Liver (tissue), 8 donors: ENCODE measurements at regions not wholly inside any gene's neighbourhood (a gene's known extent, or its start where the extent isn't known, plus 50 kb on each side); places are given as distances from the start of the nearest gene placed in this dataset.

Experiments used
- DNase-seq: peaks from one replicate; pipeline ENCODE4 v3.0.0-alpha.2; 2017; ENCODE audit warnings: low spot score
- H3K27ac ChIP-seq, 2 donors: one replicate each; pipeline ENCODE4 v1.7.0; 2013; ENCODE audit warnings: inconsistent platforms in 2 of 2, low read length in 2 of 2, control low read depth in 1 of 2, low read depth in 1 of 2, mild to moderate bottlenecking in 1 of 2
- H3K27me3 ChIP-seq, 4 donors: one replicate each; pipeline versions ENCODE4 v1.6.1 to v1.7.0; 2013; ENCODE audit warnings: low read length in 3 of 4, inconsistent platforms in 1 of 4, mild to moderate bottlenecking in 1 of 4, moderate library complexity in 1 of 4; ENCODE audit not compliant: control insufficient read depth in 4 of 4, insufficient read depth in 4 of 4
- H3K36me3 ChIP-seq, 4 donors: one replicate each; pipeline versions ENCODE4 v1.6.1 to v1.7.0; 2013; ENCODE audit warnings: low read length in 3 of 4, mild to moderate bottlenecking in 3 of 4, low read depth in 1 of 4, moderate library complexity in 1 of 4; ENCODE audit not compliant: control insufficient read depth in 4 of 4, insufficient read depth in 3 of 4
- H3K4me1 ChIP-seq, 4 donors: one replicate each; pipeline versions ENCODE4 v1.6.1 to v1.7.0; 2013; ENCODE audit warnings: low read length in 3 of 4, mild to moderate bottlenecking in 3 of 4, moderate library complexity in 1 of 4; ENCODE audit not compliant: control insufficient read depth in 4 of 4, insufficient read depth in 4 of 4
- H3K4me3 ChIP-seq, 3 donors: one replicate each; pipeline versions ENCODE4 v1.6.1 to v1.7.0; 2013; ENCODE audit warnings: low read length in 3 of 3, control low read depth in 1 of 3, low read depth in 1 of 3, mild to moderate bottlenecking in 1 of 3
- H3K9ac ChIP-seq, 2 donors: one replicate each; pipeline ENCODE4 v1.7.0; 2013; ENCODE audit warnings: low read length in 2 of 2, mild to moderate bottlenecking in 2 of 2, moderate library complexity in 2 of 2, control low read depth in 1 of 2, low read depth in 1 of 2
- H3K9me3 ChIP-seq, 4 donors: one replicate each; pipeline versions ENCODE4 v1.6.1 to v1.7.0; 2013; ENCODE audit warnings: low read length in 3 of 4; ENCODE audit not compliant: control insufficient read depth in 4 of 4
- ATF3 ChIP-seq: IDR thresholded peaks from 2 replicates; pipeline ENCODE4 v1.6.1; 2016; ENCODE audit warnings: antibody characterized with exemption
- EGR1 ChIP-seq, 2 donors: IDR thresholded peaks; 2 replicates each; pipeline ENCODE4 v1.6.1; 2016 to 2018; ENCODE audit warnings: antibody characterized with exemption in 2 of 2, low read depth in 2 of 2
- FOXA1 ChIP-seq: IDR thresholded peaks from 2 replicates; pipeline ENCODE4 v1.6.1; 2016; ENCODE audit warnings: antibody characterized with exemption
- FOXA2 ChIP-seq: IDR thresholded peaks from 2 replicates; pipeline ENCODE4 v1.6.1; 2016; ENCODE audit warnings: antibody characterized with exemption
- GABPA ChIP-seq, 2 donors: IDR thresholded peaks in 1 of 2; conservative IDR thresholded peaks in 1 of 2; 2 replicates each; pipeline ENCODE4 v1.6.1; 2016; ENCODE audit warnings: antibody characterized with exemption in 2 of 2, mild to moderate bottlenecking in 1 of 2, moderate library complexity in 1 of 2
- HNF4A ChIP-seq, 2 donors: conservative IDR thresholded peaks; 2 replicates each; pipeline ENCODE4 v1.6.1; 2016; ENCODE audit warnings: antibody characterized with exemption in 2 of 2, mild to moderate bottlenecking in 2 of 2
- HNF4G ChIP-seq: IDR thresholded peaks from 2 replicates; pipeline ENCODE4 v1.6.1; 2016; ENCODE audit warnings: antibody characterized with exemption
- JUND ChIP-seq, 2 donors: IDR thresholded peaks; 2 replicates each; pipeline ENCODE4 v1.6.1; 2016; ENCODE audit warnings: antibody characterized with exemption in 2 of 2
- NR2F2 ChIP-seq: IDR thresholded peaks from 2 replicates; pipeline ENCODE4 v1.6.1; 2016; ENCODE audit warnings: antibody characterized with exemption
- RAD21 ChIP-seq, 2 donors: IDR thresholded peaks; 2 replicates each; pipeline ENCODE4 v1.6.1; 2016; ENCODE audit warnings: antibody characterized with exemption in 2 of 2, mild to moderate bottlenecking in 2 of 2
- REST ChIP-seq: IDR thresholded peaks from 2 replicates; pipeline ENCODE4 v1.6.1; 2016; ENCODE audit warnings: antibody characterized with exemption, mild to moderate bottlenecking
- RXRA ChIP-seq, 2 donors: IDR thresholded peaks; 2 replicates each; pipeline ENCODE4 v1.6.1; 2017 to 2018; ENCODE audit warnings: antibody characterized with exemption in 2 of 2, mild to moderate bottlenecking in 1 of 2
- SP1 ChIP-seq: IDR thresholded peaks from 2 replicates; pipeline ENCODE4 v1.6.1; 2018; ENCODE audit warnings: antibody characterized with exemption, mild to moderate bottlenecking
- TAF1 ChIP-seq: conservative IDR thresholded peaks from 2 replicates; pipeline ENCODE4 v1.6.1; 2016; ENCODE audit warnings: antibody characterized with exemption, mild to moderate bottlenecking
- YY1 ChIP-seq: IDR thresholded peaks from 2 replicates; pipeline ENCODE4 v1.6.1; 2016; ENCODE audit warnings: antibody characterized with exemption, mild to moderate bottlenecking
- ZBTB33 ChIP-seq: IDR thresholded peaks from 2 replicates; pipeline ENCODE4 v1.6.1; 2016; ENCODE audit warnings: antibody characterized with exemption
- WGBS: extraction: QIAGEN DNeasy Blood & Tissue Kit; methylation state at CpG from one replicate; pipeline ENCODE4 v1.1.7; 2013; 5-methylcytosine and 5-hydroxymethylcytosine counted together
- TF ChIP-seq, protein P1 (sequence below): fragments of 150-350 bp; IDR thresholded peaks from 2 replicates; pipeline ENCODE4 v1.5.1; 2017; ENCODE audit warnings: improper control_type of control experiment, low read depth, low read length; ENCODE audit not compliant: missing input control
- TF ChIP-seq, protein P2 (sequence below): IDR thresholded peaks from 2 replicates; pipeline ENCODE4 v1.6.1; 2016; ENCODE audit warnings: antibody characterized with exemption
- donor health status: healthy.
- donor health status: healthy.
- donor health status: healthy.
- donor health status: healthy.
- donor health status: healthy.

DNA sequence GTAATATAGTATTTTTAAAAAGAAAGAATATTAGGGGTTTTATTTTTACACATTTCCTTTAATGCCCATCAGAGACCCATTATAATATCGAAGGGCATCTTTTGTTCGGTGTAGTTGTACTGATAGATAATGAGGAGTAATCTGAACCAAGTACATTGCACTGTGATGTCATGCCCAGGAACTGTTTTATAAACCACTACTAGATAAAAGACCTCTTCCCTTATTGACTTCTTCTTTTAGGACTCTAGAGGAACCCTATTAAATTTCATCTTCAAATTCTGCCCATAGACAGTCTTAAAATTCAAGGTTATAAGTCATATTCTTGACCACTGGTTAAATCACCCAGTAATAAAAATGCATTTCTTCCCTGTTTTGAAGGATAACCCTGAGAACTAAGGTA lies 206.5 kb downstream of the NRIP1 start:
- WGBS: 92% methylated on average over 2 of the region's 2 CpGs
- DNase-seq: no peak

More for the DNA sequence above, 206.5 kb downstream of the NRIP1 start:
- H3K36me3 ChIP-seq: no peaks in the 10 kb centered on the region
- H3K4me3 ChIP-seq: no peak overlapping the region
- H3K27me3 ChIP-seq: no peaks in the 10 kb centered on the region
- H3K9me3 ChIP-seq: no peaks in the 10 kb centered on the region
- TF ChIP-seq REST (no peak), EGR1 (IDR thresholded peaks at IDR 0.05; ENCODE audit: low read depth in 2 of 2) (no peak), ATF3 (no peak), HNF4A (conservative IDR thresholded peaks at IDR 0.05) (no peak), ZBTB33 (no peak), TAF1 (no peak), GABPA (IDR thresholded peaks at IDR 0.05 in 1 of 2, conservative IDR thresholded peaks at IDR 0.05 in 1 of 2) (no peak), SP1 (no peak), YY1 (no peak), JUND (IDR thresholded peaks at IDR 0.05) (no peak), FOXA2 (no peak), RAD21 (IDR thresholded peaks at IDR 0.05) (no peak), RXRA (IDR thresholded peaks at IDR 0.05) (no peak), FOXA1 (no peak), NR2F2 (no peak), HNF4G (no peak)
- TF ChIP-seq, protein P1, sequence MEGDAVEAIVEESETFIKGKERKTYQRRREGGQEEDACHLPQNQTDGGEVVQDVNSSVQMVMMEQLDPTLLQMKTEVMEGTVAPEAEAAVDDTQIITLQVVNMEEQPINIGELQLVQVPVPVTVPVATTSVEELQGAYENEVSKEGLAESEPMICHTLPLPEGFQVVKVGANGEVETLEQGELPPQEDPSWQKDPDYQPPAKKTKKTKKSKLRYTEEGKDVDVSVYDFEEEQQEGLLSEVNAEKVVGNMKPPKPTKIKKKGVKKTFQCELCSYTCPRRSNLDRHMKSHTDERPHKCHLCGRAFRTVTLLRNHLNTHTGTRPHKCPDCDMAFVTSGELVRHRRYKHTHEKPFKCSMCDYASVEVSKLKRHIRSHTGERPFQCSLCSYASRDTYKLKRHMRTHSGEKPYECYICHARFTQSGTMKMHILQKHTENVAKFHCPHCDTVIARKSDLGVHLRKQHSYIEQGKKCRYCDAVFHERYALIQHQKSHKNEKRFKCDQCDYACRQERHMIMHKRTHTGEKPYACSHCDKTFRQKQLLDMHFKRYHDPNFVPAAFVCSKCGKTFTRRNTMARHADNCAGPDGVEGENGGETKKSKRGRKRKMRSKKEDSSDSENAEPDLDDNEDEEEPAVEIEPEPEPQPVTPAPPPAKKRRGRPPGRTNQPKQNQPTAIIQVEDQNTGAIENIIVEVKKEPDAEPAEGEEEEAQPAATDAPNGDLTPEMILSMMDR: no peak
- TF ChIP-seq, protein P2, sequence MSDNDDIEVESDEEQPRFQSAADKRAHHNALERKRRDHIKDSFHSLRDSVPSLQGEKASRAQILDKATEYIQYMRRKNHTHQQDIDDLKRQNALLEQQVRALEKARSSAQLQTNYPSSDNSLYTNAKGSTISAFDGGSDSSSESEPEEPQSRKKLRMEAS: no peak
- H3K27ac ChIP-seq: no peak overlapping the region
- no peaks in the 10 kb centered on the region for H3K4me1 ChIP-seq
- no peak overlapping the region for H3K9ac ChIP-seq
